Liver (tissue), 3 donors: ENCODE measurements at regions not wholly inside any gene's neighbourhood (a gene's known extent, or its start where the extent isn't known, plus 50 kb on each side); places are given as distances from the start of the nearest gene placed in this dataset.

Experiments used
- ATF3 ChIP-seq: IDR thresholded peaks from 2 replicates; pipeline ENCODE4 v1.6.1; 2016; ENCODE audit warnings: antibody characterized with exemption
- CTCF ChIP-seq: fragments of 150-350 bp; IDR thresholded peaks from 2 replicates; pipeline ENCODE4 v1.5.1; 2017; ENCODE audit warnings: improper control_type of control experiment, low read depth, low read length; ENCODE audit not compliant: missing input control
- EGR1 ChIP-seq, 2 donors: IDR thresholded peaks; 2 replicates each; pipeline ENCODE4 v1.6.1; 2016 to 2018; ENCODE audit warnings: antibody characterized with exemption in 2 of 2, low read depth in 2 of 2
- FOXA1 ChIP-seq: IDR thresholded peaks from 2 replicates; pipeline ENCODE4 v1.6.1; 2016; ENCODE audit warnings: antibody characterized with exemption
- GABPA ChIP-seq, 2 donors: IDR thresholded peaks in 1 of 2; conservative IDR thresholded peaks in 1 of 2; 2 replicates each; pipeline ENCODE4 v1.6.1; 2016; ENCODE audit warnings: antibody characterized with exemption in 2 of 2, mild to moderate bottlenecking in 1 of 2, moderate library complexity in 1 of 2
- JUND ChIP-seq, 2 donors: IDR thresholded peaks; 2 replicates each; pipeline ENCODE4 v1.6.1; 2016; ENCODE audit warnings: antibody characterized with exemption in 2 of 2
- RAD21 ChIP-seq, 2 donors: IDR thresholded peaks; 2 replicates each; pipeline ENCODE4 v1.6.1; 2016; ENCODE audit warnings: antibody characterized with exemption in 2 of 2, mild to moderate bottlenecking in 2 of 2
- REST ChIP-seq: IDR thresholded peaks from 2 replicates; pipeline ENCODE4 v1.6.1; 2016; ENCODE audit warnings: antibody characterized with exemption, mild to moderate bottlenecking
- RXRA ChIP-seq, 2 donors: IDR thresholded peaks; 2 replicates each; pipeline ENCODE4 v1.6.1; 2017 to 2018; ENCODE audit warnings: antibody characterized with exemption in 2 of 2, mild to moderate bottlenecking in 1 of 2
- SP1 ChIP-seq: IDR thresholded peaks from 2 replicates; pipeline ENCODE4 v1.6.1; 2018; ENCODE audit warnings: antibody characterized with exemption, mild to moderate bottlenecking
- TAF1 ChIP-seq: conservative IDR thresholded peaks from 2 replicates; pipeline ENCODE4 v1.6.1; 2016; ENCODE audit warnings: antibody characterized with exemption, mild to moderate bottlenecking
- YY1 ChIP-seq: IDR thresholded peaks from 2 replicates; pipeline ENCODE4 v1.6.1; 2016; ENCODE audit warnings: antibody characterized with exemption, mild to moderate bottlenecking
- TF ChIP-seq, protein P1 (sequence below): IDR thresholded peaks from 2 replicates; pipeline ENCODE4 v1.6.1; 2016; ENCODE audit warnings: antibody characterized with exemption
- TF ChIP-seq, protein P2 (sequence below): IDR thresholded peaks from 2 replicates; pipeline ENCODE4 v1.6.1; 2016; ENCODE audit warnings: antibody characterized with exemption
- donor health status: healthy.
- donor health status: healthy.

DNA sequence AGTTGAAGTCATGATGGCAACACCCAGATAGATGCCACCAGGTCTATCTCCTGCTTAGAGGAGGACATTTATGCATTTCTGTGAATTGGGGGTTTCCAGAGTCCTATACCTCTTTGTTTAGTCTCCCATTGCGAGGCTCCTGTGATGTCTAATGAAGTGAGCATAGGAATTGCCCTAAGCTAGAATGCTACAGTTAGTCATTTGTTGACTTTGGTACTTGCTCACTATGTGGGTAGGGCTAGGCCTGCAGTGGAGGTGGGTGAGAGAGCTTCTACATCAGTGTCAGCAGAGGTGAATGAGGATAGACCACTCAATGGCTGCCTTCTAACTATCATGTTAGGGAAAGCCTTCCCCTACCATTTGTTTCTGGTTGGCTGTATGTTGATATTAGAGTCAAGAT lies 173.3 kb upstream of the POC5 start:
- TF ChIP-seq YY1 (no peak), CTCF (no peak), GABPA (IDR thresholded peaks at IDR 0.05 in 1 of 2, conservative IDR thresholded peaks at IDR 0.05 in 1 of 2) (no peak), REST (no peak), RAD21 (IDR thresholded peaks at IDR 0.05) (no peak), JUND (IDR thresholded peaks at IDR 0.05) (no peak), TAF1 (no peak), RXRA (IDR thresholded peaks at IDR 0.05) (no peak), SP1 (no peak), ATF3 (no peak), FOXA1 (no peak), EGR1 (IDR thresholded peaks at IDR 0.05; ENCODE audit: low read depth in 2 of 2) (no peak)
- TF ChIP-seq, protein P1, sequence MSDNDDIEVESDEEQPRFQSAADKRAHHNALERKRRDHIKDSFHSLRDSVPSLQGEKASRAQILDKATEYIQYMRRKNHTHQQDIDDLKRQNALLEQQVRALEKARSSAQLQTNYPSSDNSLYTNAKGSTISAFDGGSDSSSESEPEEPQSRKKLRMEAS: no peak
- TF ChIP-seq, protein P2, sequence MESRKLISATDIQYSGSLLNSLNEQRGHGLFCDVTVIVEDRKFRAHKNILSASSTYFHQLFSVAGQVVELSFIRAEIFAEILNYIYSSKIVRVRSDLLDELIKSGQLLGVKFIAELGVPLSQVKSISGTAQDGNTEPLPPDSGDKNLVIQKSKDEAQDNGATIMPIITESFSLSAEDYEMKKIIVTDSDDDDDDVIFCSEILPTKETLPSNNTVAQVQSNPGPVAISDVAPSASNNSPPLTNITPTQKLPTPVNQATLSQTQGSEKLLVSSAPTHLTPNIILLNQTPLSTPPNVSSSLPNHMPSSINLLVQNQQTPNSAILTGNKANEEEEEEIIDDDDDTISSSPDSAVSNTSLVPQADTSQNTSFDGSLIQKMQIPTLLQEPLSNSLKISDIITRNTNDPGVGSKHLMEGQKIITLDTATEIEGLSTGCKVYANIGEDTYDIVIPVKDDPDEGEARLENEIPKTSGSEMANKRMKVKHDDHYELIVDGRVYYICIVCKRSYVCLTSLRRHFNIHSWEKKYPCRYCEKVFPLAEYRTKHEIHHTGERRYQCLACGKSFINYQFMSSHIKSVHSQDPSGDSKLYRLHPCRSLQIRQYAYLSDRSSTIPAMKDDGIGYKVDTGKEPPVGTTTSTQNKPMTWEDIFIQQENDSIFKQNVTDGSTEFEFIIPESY: no peak
